IMR-90 (cell line): ENCODE measurements at regions not wholly inside any gene's neighbourhood (a gene's known extent, or its start where the extent isn't known, plus 50 kb on each side); places are given as distances from the start of the nearest gene placed in this dataset.

ENCODE experiments used
- ATAC-seq: fragments of 200-7000 bp; cut with Tn5 transposase; 2 replicates; pipeline ENCODE4 v1.9.1; 2020; ENCODE audit warnings: low read depth, mild to moderate bottlenecking, moderate library complexity
- BruUV-seq: library from RNA; stranded (reverse); fragments of 400-500 nt; replicated peaks from 2 replicates; lab custom pipeline; 2021; lab: Mats Ljungman, UMichigan
- CTCF ChIA-PET: fragments of 300-600 bp; formaldehyde crosslinking; extraction: SDS; loops from one replicate; lab custom pipeline; 2021; ENCODE audit warnings: antibody characterized with exemption; lab: Yijun Ruan, JAX
- POLR2A ChIA-PET: fragments of 300-600 bp; sonication (Branson Sonifier 250); formaldehyde crosslinking; loops from one replicate; lab custom pipeline; 2022; ENCODE audit warnings: antibody characterized with exemption; ENCODE audit not compliant: unreplicated experiment; lab: Charles Lee
- DNase-seq: peaks from one replicate; pipeline ENCODE4 v3.0.0; 2013
- H2AFZ ChIP-seq: replicated peaks from 2 replicates; pipeline ENCODE3; 2013; ENCODE audit warnings: low read length, mild to moderate bottlenecking; ENCODE audit not compliant: poor library complexity
- H2AK5ac ChIP-seq: 2 replicates; pipeline ENCODE4 v1.6.1; 2013; ENCODE audit warnings: low read depth, low read length, inconsistent platforms
- H2AK9ac ChIP-seq: replicated peaks from 2 replicates; pipeline ENCODE3; 2013; ENCODE audit warnings: mild to moderate bottlenecking, low read depth, low read length, moderate library complexity; ENCODE audit not compliant: poor library complexity
- H2BK120ac ChIP-seq: 2 replicates; pipeline ENCODE4 v1.6.1; 2013; ENCODE audit warnings: low read depth, low read length, inconsistent platforms
- H2BK15ac ChIP-seq: 3 replicates; pipeline ENCODE4 v1.6.1; 2013; ENCODE audit warnings: low read depth, low read length, inconsistent platforms
- H2BK20ac ChIP-seq: 2 replicates; pipeline ENCODE4 v1.6.1; 2013; ENCODE audit warnings: low read depth, mild to moderate bottlenecking, inconsistent platforms, low read length, moderate library complexity
- H2BK5ac ChIP-seq: 2 replicates; pipeline ENCODE4 v1.6.1; 2013; ENCODE audit warnings: mild to moderate bottlenecking, low read depth, low read length, inconsistent platforms; ENCODE audit not compliant: poor library complexity, severe bottlenecking
- H3K14ac ChIP-seq: replicated peaks from 2 replicates; pipeline ENCODE4 v1.6.1; 2013; ENCODE audit warnings: low read depth, low read length, inconsistent platforms
- H3K18ac ChIP-seq: 2 replicates; pipeline ENCODE4 v1.6.1; 2013; ENCODE audit warnings: low read depth, low read length, control low read depth
- H3K23ac ChIP-seq: 2 replicates; pipeline ENCODE4 v1.6.1; 2013; ENCODE audit warnings: low read depth, low read length, inconsistent platforms
- H3K27ac ChIP-seq: 2 replicates; pipeline ENCODE4 v1.5.1; 2013; ENCODE audit warnings: mild to moderate bottlenecking, control low read depth, low read length; ENCODE audit not compliant: insufficient read depth
- H3K27me3 ChIP-seq: 2 replicates; pipeline ENCODE4 v1.6.1; 2013; ENCODE audit warnings: low read length; ENCODE audit not compliant: control insufficient read depth, insufficient read depth
- H3K36me3 ChIP-seq: 2 replicates; pipeline ENCODE4 v1.6.1; 2013; ENCODE audit warnings: low read length, mixed read lengths; ENCODE audit not compliant: control insufficient read depth, insufficient read depth
- H3K4ac ChIP-seq: 2 replicates; pipeline ENCODE4 v1.6.1; 2013; ENCODE audit warnings: low read depth, low read length, inconsistent platforms
- H3K4me1 ChIP-seq: 2 replicates; pipeline ENCODE4 v1.6.1; 2013; ENCODE audit warnings: low read length, mixed read lengths; ENCODE audit not compliant: control insufficient read depth, insufficient read depth
- H3K4me2 ChIP-seq: 2 replicates; pipeline ENCODE4 v1.6.1; 2013; ENCODE audit warnings: low read depth, mild to moderate bottlenecking, control low read depth, low read length, moderate library complexity
- H3K4me3 ChIP-seq: 2 replicates; pipeline ENCODE4 v1.5.1; 2013; ENCODE audit warnings: low read depth, mild to moderate bottlenecking, control low read depth, low read length, moderate library complexity; ENCODE audit not compliant: insufficient read depth
- H3K56ac ChIP-seq: 2 replicates; pipeline ENCODE4 v1.6.1; 2013; ENCODE audit warnings: low read length, inconsistent platforms; ENCODE audit not compliant: insufficient read depth; ENCODE audit errors: extremely low read depth
- H3K79me1 ChIP-seq, 2 experiments: 2 replicates each; pipeline ENCODE4 v1.6.1; 2013; ENCODE audit warnings: low read length in 2 of 2, inconsistent platforms in 1 of 2, low read depth in 1 of 2
- H3K9ac ChIP-seq: 2 replicates; pipeline ENCODE4 v1.6.1; 2013; ENCODE audit warnings: low read depth, low read length, control low read depth
- H3K9me1 ChIP-seq: 2 replicates; pipeline ENCODE4 v1.6.1; 2013; ENCODE audit warnings: low read length, inconsistent platforms; ENCODE audit not compliant: insufficient read depth
- H3K9me3 ChIP-seq: 2 replicates; pipeline ENCODE4 v1.6.1; 2013; ENCODE audit warnings: low read length; ENCODE audit not compliant: control insufficient read depth, insufficient read depth
- H4K20me1 ChIP-seq: 2 replicates; pipeline ENCODE4 v1.6.1; 2013; ENCODE audit warnings: low read length, inconsistent platforms; ENCODE audit not compliant: insufficient read depth
- H4K5ac ChIP-seq: 2 replicates; pipeline ENCODE4 v1.6.1; 2013; ENCODE audit warnings: mild to moderate bottlenecking, low read depth, low read length, control low read depth
- H4K8ac ChIP-seq, 2 experiments: 2 replicates each; pipeline ENCODE4 v1.6.1; 2013; ENCODE audit warnings: low read depth in 2 of 2, low read length in 2 of 2, control low read depth in 1 of 2, inconsistent platforms in 1 of 2
- H4K91ac ChIP-seq: 2 replicates; pipeline ENCODE4 v1.6.1; 2013; ENCODE audit warnings: low read depth, low read length, inconsistent platforms; ENCODE audit not compliant: insufficient read depth
- FOS ChIP-seq: fragments of 150-350 bp; IDR thresholded peaks from 2 replicates; pipeline ENCODE4 v1.6.1; 2016; ENCODE audit warnings: low read depth, low read length
- MXI1 ChIP-seq: IDR thresholded peaks from 2 replicates; pipeline ENCODE4 v1.6.1; 2012; ENCODE audit warnings: low read depth, mild to moderate bottlenecking, low read length, moderate library complexity, borderline replicate concordance
- SMC3 ChIP-seq: fragments of 150-350 bp; IDR thresholded peaks from 2 replicates; pipeline ENCODE4 v1.6.1; 2016; ENCODE audit warnings: low read depth, mild to moderate bottlenecking, antibody characterized with exemption, low read length, moderate library complexity
- WGBS, 2 experiments: methylation state at CpG; one replicate each; pipeline versions ENCODE4 v1.1.5 to v1.1.7; 2013; ENCODE audit warnings: missing lambda C conversion rate in 2 of 2; ENCODE audit not compliant: insufficient read length in 1 of 2; ENCODE audit errors: extremely low coverage in 2 of 2; 5-methylcytosine and 5-hydroxymethylcytosine counted together
- dilution Hi-C: fragments of 300-500 bp; cut with HindIII; formaldehyde crosslinking; loops from one replicate; pipeline ENCODE4 v1.14.3; 2018; ENCODE audit warnings: low sequenced_read_pairs; ENCODE audit not compliant: unreplicated experiment
- in situ Hi-C: fragments of 300-500 bp; cut with MboI; formaldehyde crosslinking; loops from 3 replicates; pipeline ENCODE4 v1.14.3; 2019; ENCODE audit warnings: low sequenced_read_pairs, inconsistent platforms, mixed read lengths
- intact Hi-C: fragments of 100-400 bp; cut with micrococcal nuclease; formaldehyde crosslinking; loops from 2 replicates; pipeline ENCODE4 v1.10.0; 2022
- TF ChIP-seq, protein P1 (sequence below): fragments of 150-350 bp; IDR thresholded peaks from 2 replicates; pipeline ENCODE4 v1.6.1; 2017; ENCODE audit warnings: mild to moderate bottlenecking, antibody characterized with exemption, low read length, low read depth

DNA sequence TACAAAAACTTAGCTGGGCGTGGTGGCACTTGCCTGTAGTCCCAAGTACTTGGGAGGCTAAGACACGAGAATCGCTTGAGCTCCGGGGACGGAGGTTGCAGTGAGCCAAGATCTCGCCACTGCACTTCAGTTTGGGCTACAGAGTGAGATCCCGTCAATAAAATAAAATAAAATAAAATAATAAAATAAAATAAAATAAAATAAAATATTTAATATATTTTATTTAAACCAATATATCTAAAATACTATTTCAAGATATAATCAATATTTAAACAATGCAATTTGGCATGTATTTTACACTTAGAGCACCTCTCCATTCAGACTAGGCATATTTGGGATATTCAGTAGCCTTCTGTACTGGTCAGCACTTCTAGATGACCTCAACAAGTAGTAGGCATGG is 142.1 kb downstream of the FOXA2 start:
- CTCF ChIA-PET: no interaction called here
- intact Hi-C loops: no loop called here
- no TSS peak for BruUV-seq

More for the DNA sequence above, 142.1 kb downstream of the FOXA2 start:
- no peak overlapping the region for H3K4me2 ChIP-seq
- no peak overlapping the region for H4K8ac ChIP-seq
- no peaks in the 10 kb centered on the region for H3K9me1 ChIP-seq
- no peak overlapping the region for H2BK20ac ChIP-seq
- ATAC-seq (no peak), DNase-seq (no peak)
- in situ Hi-C loops: no loop called here
- no peak overlapping the region for H2BK120ac ChIP-seq
- H4K20me1 ChIP-seq: no peaks in the 10 kb centered on the region
- H2AK9ac ChIP-seq: no peak overlapping the region
- H3K56ac ChIP-seq: no peak overlapping the region
- no peak overlapping the region for H3K9ac ChIP-seq
- no peak overlapping the region for H2AFZ ChIP-seq
- no peaks in the 10 kb centered on the region for H3K27me3 ChIP-seq
- no peak overlapping the region for H3K18ac ChIP-seq
- H4K91ac ChIP-seq: no peak overlapping the region
- no peak overlapping the region for H2AK5ac ChIP-seq
- no peak overlapping the region for H3K27ac ChIP-seq
- TF ChIP-seq FOS (no peak), SMC3 (no peak), MXI1 (no peak)
- TF ChIP-seq, protein P1, sequence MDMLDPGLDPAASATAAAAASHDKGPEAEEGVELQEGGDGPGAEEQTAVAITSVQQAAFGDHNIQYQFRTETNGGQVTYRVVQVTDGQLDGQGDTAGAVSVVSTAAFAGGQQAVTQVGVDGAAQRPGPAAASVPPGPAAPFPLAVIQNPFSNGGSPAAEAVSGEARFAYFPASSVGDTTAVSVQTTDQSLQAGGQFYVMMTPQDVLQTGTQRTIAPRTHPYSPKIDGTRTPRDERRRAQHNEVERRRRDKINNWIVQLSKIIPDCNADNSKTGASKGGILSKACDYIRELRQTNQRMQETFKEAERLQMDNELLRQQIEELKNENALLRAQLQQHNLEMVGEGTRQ: no peak
- no peak overlapping the region for H3K4me3 ChIP-seq
- peaks cover 2% of the 10 kb centered on the region; the same call in 1 of the 2 replicates for H3K9me3 ChIP-seq
- no peaks in the 10 kb centered on the region for H3K36me3 ChIP-seq
- no peak overlapping the region for H2BK15ac ChIP-seq
- H2BK5ac ChIP-seq: no peak overlapping the region
- H3K4ac ChIP-seq: no peak overlapping the region
- no peaks in the 10 kb centered on the region for H3K79me1 ChIP-seq
- dilution Hi-C loops: no loop called here
- no peaks in the 10 kb centered on the region for H3K4me1 ChIP-seq
- POLR2A ChIA-PET: no interaction called here
- no peak overlapping the region for H3K14ac ChIP-seq
- no CpG with 5 or more reads among the region's 7 CpGs for WGBS, 2 experiments
- no peak overlapping the region for H3K23ac ChIP-seq
- no peak overlapping the region for H4K5ac ChIP-seq
